ENCODE measurements at regions not wholly inside any gene's neighbourhood (a gene's known extent, or its start where the extent isn't known, plus 50 kb on each side); places are given as distances from the start of the nearest gene placed in this dataset.

GRCh38 chr4:35052546-35052945 is 1191.8 kb downstream of the ARAP2 start:
- no peaks in the 10 kb centered on the region for H3K27me3 ChIP-seq (ENCODE audit: insufficient read depth, low read length)
- no peak for ATAC-seq
- H3K9me3 ChIP-seq (ENCODE audit: control insufficient read depth in 1 of 2, insufficient read depth in 1 of 2, low read depth in 1 of 2, low read length in 2 of 2): no peaks in the 10 kb centered on the region
- H3K9ac ChIP-seq (ENCODE audit: low read length): no peak overlapping the region
- no TSS peak for BruUV-seq (replicated peaks)
- H3K4me2 ChIP-seq (ENCODE audit: low read length): no peak overlapping the region
- intact Hi-C loops (cut with micrococcal nuclease): no loop called here
- no peak overlapping the region for H2AFZ ChIP-seq (ENCODE audit: low read depth, low read length, poor library complexity, severe bottlenecking)
- DNase-seq (ENCODE audit: low read depth, low spot score): no peak
- H3K4me3 ChIP-seq (replicated peaks in 1 of 2; ENCODE audit: low read depth in 1 of 2, low read length in 2 of 2): no peak overlapping the region
- no peaks in the 10 kb centered on the region for H4K20me1 ChIP-seq (ENCODE audit: insufficient read depth)
- H3K4me1 ChIP-seq (ENCODE audit: control insufficient read depth in 1 of 2, insufficient read depth in 2 of 2, low read length in 2 of 2): no peaks in the 10 kb centered on the region
- ChIA-PET RAD21 (ENCODE audit: low non-redundant PET in 1 of 2, low total read pairs in 2 of 2, uncharacterized antibody in 2 of 2, unreplicated experiment in 2 of 2) (no interaction called here), CTCF (no interaction called here), POLR2A (no interaction called here)
- no peaks in the 10 kb centered on the region for H3K9me2 ChIP-seq (ENCODE audit: insufficient read depth)
- TF ChIP-seq POLR2A (IDR thresholded peaks at IDR 0.05; ENCODE audit: borderline replicate concordance, extremely low read depth, insufficient read depth, insufficient read length): no peak
- no peak for TF ChIP-seq ZBTB33 (IDR thresholded peaks at IDR 0.05; ENCODE audit: extremely low read depth, insufficient replicate concordance, low read length)
- TF ChIP-seq SRF (IDR thresholded peaks at IDR 0.05; ENCODE audit: low read depth): no peak
- TF ChIP-seq CBX3 (IDR thresholded peaks at IDR 0.05; ENCODE audit: low read depth): no peak
- TF ChIP-seq EZH2 (IDR thresholded peaks at IDR 0.05): no peak
- no peak for TF ChIP-seq EGR1 (IDR thresholded peaks at IDR 0.05; ENCODE audit: low read depth)
- no peak for TF ChIP-seq TCF7L2 (IDR thresholded peaks at IDR 0.05; ENCODE audit: borderline replicate concordance, extremely low read depth, insufficient read depth, insufficient read length)
- no peak for TF ChIP-seq MAX (IDR thresholded peaks at IDR 0.05)
- no peak for TF ChIP-seq EZH2phosphoT487 (IDR thresholded peaks at IDR 0.05; ENCODE audit: borderline replicate concordance)
- no peak for TF ChIP-seq CTCF (IDR thresholded peaks at IDR 0.05 in 2 of 3, conservative IDR thresholded peaks at IDR 0.05 in 1 of 3; ENCODE audit: borderline replicate concordance in 1 of 3, insufficient read depth in 1 of 3, low read depth in 2 of 3, low read length in 2 of 3)
- TF ChIP-seq CEBPB (IDR thresholded peaks at IDR 0.05; ENCODE audit: low read depth): no peak
- TF ChIP-seq POLR2AphosphoS5 (IDR thresholded peaks at IDR 0.05; ENCODE audit: low read depth, low read length): no peak
- no peak for TF ChIP-seq YY1 (IDR thresholded peaks at IDR 0.05; ENCODE audit: extremely low read depth, insufficient replicate concordance, low read depth, low read length)
- TF ChIP-seq REST (IDR thresholded peaks at IDR 0.05; ENCODE audit: low read depth): no peak
- TF ChIP-seq SP1 (IDR thresholded peaks at IDR 0.05; ENCODE audit: low read depth): no peak
- no peak for TF ChIP-seq SIN3A (IDR thresholded peaks at IDR 0.05; ENCODE audit: low read depth)
- TF ChIP-seq ELF1 (IDR thresholded peaks at IDR 0.05; ENCODE audit: borderline replicate concordance, low read depth): no peak
- TF ChIP-seq JUND (IDR thresholded peaks at IDR 0.05): no peak
- no peak overlapping the region for H3K27ac ChIP-seq (ENCODE audit: low read depth, low read length)
- no peaks in the 10 kb centered on the region for H3K79me2 ChIP-seq (ENCODE audit: insufficient read depth, low read length)
- H3K36me3 ChIP-seq (ENCODE audit: control insufficient read depth in 1 of 2, insufficient read depth in 2 of 2, low read length in 2 of 2): no peaks in the 10 kb centered on the region

Data from HCT116 (cell line).